Skeletal muscle cell (primary cell): ENCODE measurements at regions not wholly inside any gene's neighbourhood (a gene's known extent, or its start where the extent isn't known, plus 50 kb on each side); places are given as distances from the start of the nearest gene placed in this dataset.

ENCODE experiments used
- DNase-seq: peaks from one replicate; pipeline ENCODE4 v3.0.0-alpha.2; 2010; ENCODE audit warnings: low read depth
- H3K4me3 ChIP-seq: 2 replicates; pipeline ENCODE4 v1.5.1; 2011; ENCODE audit warnings: low read depth, mild to moderate bottlenecking, control low read depth, low read length, moderate library complexity

GRCh38 chr5:166436872-166437271 lies 1854.6 kb upstream of the WWC1 start:
- DNase-seq, result no peak
- no peak overlapping the region for H3K4me3 ChIP-seq

GRCh38 chr5:166486348-166486747 lies 1805.1 kb upstream of the WWC1 start:
- no peak for DNase-seq
- H3K4me3 ChIP-seq, result no peak overlapping the region

- no peak overlapping the region for H3K4me3 ChIP-seq
- DNase-seq, result no peak
Measured at GRCh38 chr5:166488560-166488959, 1802.9 kb upstream of the WWC1 start.

- no peak overlapping the region for H3K4me3 ChIP-seq
- DNase-seq, result no peak
Measured at GRCh38 chr5:166493040-166493439, 1798.4 kb upstream of the WWC1 start.

GRCh38 chr5:166493612-166494011 lies 1797.8 kb upstream of the WWC1 start:
- no peak for DNase-seq
- no peak overlapping the region for H3K4me3 ChIP-seq

- no peak for DNase-seq
- H3K4me3 ChIP-seq, result no peak overlapping the region
Measured at GRCh38 chr5:166497496-166498104, 1793.8 kb upstream of the WWC1 start.

- DNase-seq, result no peak
- H3K4me3 ChIP-seq, result no peak overlapping the region
Measured at GRCh38 chr5:166499447-166500240, 1791.8 kb upstream of the WWC1 start.

- H3K4me3 ChIP-seq, result no peak overlapping the region
- no peak for DNase-seq
Measured at GRCh38 chr5:166503506-166503905, 1787.9 kb upstream of the WWC1 start.

GRCh38 chr5:166505067-166505466 lies 1786.4 kb upstream of the WWC1 start:
- no peak for DNase-seq
- no peak overlapping the region for H3K4me3 ChIP-seq

GRCh38 chr5:166505544-166505943 lies 1785.9 kb upstream of the WWC1 start:
- no peak overlapping the region for H3K4me3 ChIP-seq
- no peak for DNase-seq

GRCh38 chr5:166507810-166508425 lies 1783.5 kb upstream of the WWC1 start:
- DNase-seq, result no peak
- no peak overlapping the region for H3K4me3 ChIP-seq

- H3K4me3 ChIP-seq, result no peak overlapping the region
- no peak for DNase-seq
Measured at GRCh38 chr5:166509085-166509484, 1782.4 kb upstream of the WWC1 start.

- no peak overlapping the region for H3K4me3 ChIP-seq
Measured at GRCh38 chr5:166517976-166518375, 1773.5 kb upstream of the WWC1 start.

GRCh38 chr5:166523206-166523605 lies 1768.2 kb upstream of the WWC1 start:
- no peak for DNase-seq
- H3K4me3 ChIP-seq, result no peak overlapping the region

More at GRCh38 chr5:166517976-166518375, 1773.5 kb upstream of the WWC1 start:
- no peak for DNase-seq

GRCh38 chr5:166529200-166529599 lies 1762.2 kb upstream of the WWC1 start:
- no peak for DNase-seq
- no peak overlapping the region for H3K4me3 ChIP-seq

GRCh38 chr5:166532456-166533220 lies 1758.8 kb upstream of the WWC1 start:
- no peak overlapping the region for H3K4me3 ChIP-seq
- no peak for DNase-seq

GRCh38 chr5:166535641-166536040 lies 1755.8 kb upstream of the WWC1 start:
- no peak for DNase-seq
- no peak overlapping the region for H3K4me3 ChIP-seq

- DNase-seq, result no peak
Measured at GRCh38 chr5:166540156-166540555, 1751.3 kb upstream of the WWC1 start.

GRCh38 chr5:166551384-166551783 lies 1740.1 kb upstream of the WWC1 start:
- DNase-seq, result no peak
- no peak overlapping the region for H3K4me3 ChIP-seq

More at GRCh38 chr5:166540156-166540555, 1751.3 kb upstream of the WWC1 start:
- no peak overlapping the region for H3K4me3 ChIP-seq

- H3K4me3 ChIP-seq, result no peak overlapping the region
- DNase-seq, result no peak
Measured at GRCh38 chr5:166553778-166554177, 1737.7 kb upstream of the WWC1 start.
